H7 (cell line): ENCODE measurements at regions not wholly inside any gene's neighbourhood (a gene's known extent, or its start where the extent isn't known, plus 50 kb on each side); places are given as distances from the start of the nearest gene placed in this dataset.

Experiments
- DNase-seq: peaks from one replicate; pipeline ENCODE4 v3.0.0; 2012
- H3K27me3 ChIP-seq: 2 replicates; pipeline ENCODE4 v1.6.0; 2011; ENCODE audit warnings: mild to moderate bottlenecking, low read length; ENCODE audit not compliant: control insufficient read depth, insufficient read depth
- H3K36me3 ChIP-seq: replicated peaks from 2 replicates; pipeline ENCODE4 v1.5.1; 2011; ENCODE audit warnings: low read length; ENCODE audit not compliant: control insufficient read depth, insufficient read depth
- H3K4me3 ChIP-seq: 2 replicates; pipeline ENCODE4 v1.5.1; 2011; ENCODE audit warnings: low read depth, mild to moderate bottlenecking, control low read depth, low read length, moderate library complexity; ENCODE audit not compliant: insufficient read depth

GRCh38 chr17:5635949-5636348 is 51.6 kb upstream of the NLRP1 start:
- no peak for DNase-seq
- Histone ChIP-seq H3K27me3 (no peaks in the 10 kb centered on the region), H3K36me3 (no peaks in the 10 kb centered on the region), H3K4me3 (no peak overlapping the region)

GRCh38 chr17:5638596-5638995 is 54.3 kb upstream of the NLRP1 start:
- DNase-seq: no peak
- no peak overlapping the region for H3K4me3 ChIP-seq
- no peaks in the 10 kb centered on the region for H3K27me3 ChIP-seq
- no peaks in the 10 kb centered on the region for H3K36me3 ChIP-seq

- Histone ChIP-seq H3K27me3 (no peaks in the 10 kb centered on the region), H3K36me3 (no peaks in the 10 kb centered on the region)
Observed at GRCh38 chr17:5640726-5641125, 56.4 kb upstream of the NLRP1 start.

GRCh38 chr17:5642752-5643151 is 58.4 kb upstream of the NLRP1 start:
- Histone ChIP-seq H3K27me3 (no peaks in the 10 kb centered on the region), H3K4me3 (no peak overlapping the region), H3K36me3 (no peaks in the 10 kb centered on the region)
- no peak for DNase-seq

More at GRCh38 chr17:5640726-5641125, 56.4 kb upstream of the NLRP1 start:
- H3K4me3 ChIP-seq: no peak overlapping the region
- DNase-seq: no peak

- Histone ChIP-seq H3K36me3 (no peaks in the 10 kb centered on the region), H3K4me3 (no peak overlapping the region), H3K27me3 (no peaks in the 10 kb centered on the region)
- no peak for DNase-seq
Observed at GRCh38 chr17:5644065-5644464, 59.8 kb upstream of the NLRP1 start.

GRCh38 chr17:5651348-5651747 is 67.0 kb upstream of the NLRP1 start:
- Histone ChIP-seq H3K27me3 (no peaks in the 10 kb centered on the region), H3K4me3 (no peak overlapping the region), H3K36me3 (no peaks in the 10 kb centered on the region)
- no peak for DNase-seq

- no peak overlapping the region for H3K4me3 ChIP-seq
- no peaks in the 10 kb centered on the region for H3K36me3 ChIP-seq
- peak; percentile 65 for DNase-seq
- no peaks in the 10 kb centered on the region for H3K27me3 ChIP-seq
Observed at GRCh38 chr17:5661491-5662125, 77.3 kb upstream of the NLRP1 start.

- Histone ChIP-seq H3K4me3 (no peak overlapping the region), H3K27me3 (no peaks in the 10 kb centered on the region), H3K36me3 (no peaks in the 10 kb centered on the region)
- no peak for DNase-seq
Observed at GRCh38 chr17:5662409-5663085, 78.2 kb upstream of the NLRP1 start.

GRCh38 chr17:5665164-5665563 is 80.9 kb upstream of the NLRP1 start:
- no peaks in the 10 kb centered on the region for H3K27me3 ChIP-seq
- no peak for DNase-seq
- H3K36me3 ChIP-seq: no peaks in the 10 kb centered on the region
- no peak overlapping the region for H3K4me3 ChIP-seq

GRCh38 chr17:5667871-5668270 is 83.6 kb upstream of the NLRP1 start:
- Histone ChIP-seq H3K4me3 (no peak overlapping the region), H3K27me3 (no peaks in the 10 kb centered on the region), H3K36me3 (no peaks in the 10 kb centered on the region)
- DNase-seq: peak; percentile 68

GRCh38 chr17:5668557-5669138 is 84.3 kb upstream of the NLRP1 start:
- Histone ChIP-seq H3K4me3 (no peak overlapping the region), H3K27me3 (no peaks in the 10 kb centered on the region), H3K36me3 (no peaks in the 10 kb centered on the region)
- DNase-seq: no peak

- Histone ChIP-seq H3K36me3 (no peaks in the 10 kb centered on the region), H3K4me3 (no peak overlapping the region)
- no peak for DNase-seq
Observed at GRCh38 chr17:5669191-5669590, 84.9 kb upstream of the NLRP1 start.

GRCh38 chr17:5672141-5672540 is 87.8 kb upstream of the NLRP1 start:
- Histone ChIP-seq H3K4me3 (no peak overlapping the region), H3K36me3 (no peaks in the 10 kb centered on the region), H3K27me3 (no peaks in the 10 kb centered on the region)
- no peak for DNase-seq

More at GRCh38 chr17:5669191-5669590, 84.9 kb upstream of the NLRP1 start:
- H3K27me3 ChIP-seq: no peaks in the 10 kb centered on the region

GRCh38 chr17:5672815-5673430 is 88.6 kb upstream of the NLRP1 start:
- Histone ChIP-seq H3K36me3 (no peaks in the 10 kb centered on the region), H3K4me3 (no peak overlapping the region), H3K27me3 (no peaks in the 10 kb centered on the region)
- no peak for DNase-seq
